Skeletal muscle satellite cell (primary cell): ENCODE measurements at regions not wholly inside any gene's neighbourhood (a gene's known extent, or its start where the extent isn't known, plus 50 kb on each side); places are given as distances from the start of the nearest gene placed in this dataset.

Experiments
- H3K27me3 ChIP-seq: 2 replicates; pipeline ENCODE4 v1.7.0; 2013; ENCODE audit warnings: low read length; ENCODE audit not compliant: control insufficient read depth, insufficient read depth
- H3K36me3 ChIP-seq: 2 replicates; pipeline ENCODE4 v1.7.0; 2013; ENCODE audit warnings: mild to moderate bottlenecking, control low read depth, low read length; ENCODE audit not compliant: insufficient read depth
- H3K4me1 ChIP-seq: 2 replicates; pipeline ENCODE4 v1.7.0; 2013; ENCODE audit warnings: low read length; ENCODE audit not compliant: control insufficient read depth, insufficient read depth
- H3K4me2 ChIP-seq: 2 replicates; pipeline ENCODE4 v1.7.0; 2013; ENCODE audit warnings: mild to moderate bottlenecking, low read length
- H3K4me3 ChIP-seq: 2 replicates; pipeline ENCODE4 v1.7.0; 2013; ENCODE audit warnings: low read length
- H3K9ac ChIP-seq: 2 replicates; pipeline ENCODE4 v1.7.0; 2013; ENCODE audit warnings: mild to moderate bottlenecking, low read depth, low read length, moderate library complexity
- H3K9me3 ChIP-seq: replicated peaks from 2 replicates; pipeline ENCODE4 v1.7.0; 2013; ENCODE audit warnings: mild to moderate bottlenecking, control low read depth, low read length

- H3K9me3 ChIP-seq = no peaks in the 10 kb centered on the region
- H3K4me3 ChIP-seq = no peak overlapping the region
- no peaks in the 10 kb centered on the region for H3K27me3 ChIP-seq
- no peak overlapping the region for H3K9ac ChIP-seq
- H3K4me2 ChIP-seq = no peak overlapping the region
- no peaks in the 10 kb centered on the region for H3K4me1 ChIP-seq
- no peaks in the 10 kb centered on the region for H3K36me3 ChIP-seq
Observed at GRCh38 chr2:83172841-83173240, 1286.2 kb downstream of the SUCLG1 start.

GRCh38 chr2:83168377-83168776 lies 1290.7 kb downstream of the SUCLG1 start:
- Histone ChIP-seq H3K4me2 (no peak overlapping the region), H3K4me1 (no peaks in the 10 kb centered on the region), H3K27me3 (no peaks in the 10 kb centered on the region), H3K9me3 (no peaks in the 10 kb centered on the region), H3K4me3 (no peak overlapping the region), H3K36me3 (no peaks in the 10 kb centered on the region), H3K9ac (no peak overlapping the region)

- Histone ChIP-seq H3K4me3 (no peak overlapping the region), H3K9ac (no peak overlapping the region), H3K4me1 (no peaks in the 10 kb centered on the region), H3K27me3 (no peaks in the 10 kb centered on the region), H3K4me2 (no peak overlapping the region), H3K36me3 (no peaks in the 10 kb centered on the region), H3K9me3 (no peaks in the 10 kb centered on the region)
Observed at GRCh38 chr2:83162421-83162820, 1296.7 kb downstream of the SUCLG1 start.

DNA sequence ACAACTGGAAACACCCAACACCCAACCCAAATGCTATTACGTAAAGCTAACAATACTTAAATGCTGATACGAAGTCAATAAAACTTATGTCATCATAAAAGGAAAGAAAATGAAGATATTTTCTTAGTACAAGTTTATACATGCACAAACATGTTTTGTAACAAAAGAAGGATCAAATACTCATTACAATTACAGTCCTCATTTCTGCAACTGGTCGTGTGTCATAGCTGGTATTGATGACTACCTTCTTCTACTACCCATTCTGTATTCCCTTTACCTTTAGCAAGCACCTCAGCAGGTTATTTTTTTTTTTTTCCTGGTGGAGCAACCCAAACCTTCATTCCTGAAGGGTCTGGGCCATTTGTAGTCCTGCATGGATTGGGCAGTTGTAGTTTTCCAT lies 1298.5 kb downstream of the SUCLG1 start:
- no peak overlapping the region for H3K4me2 ChIP-seq
- no peaks in the 10 kb centered on the region for H3K4me1 ChIP-seq
- H3K27me3 ChIP-seq = no peaks in the 10 kb centered on the region
- H3K9ac ChIP-seq = no peak overlapping the region
- H3K4me3 ChIP-seq = no peak overlapping the region
- H3K36me3 ChIP-seq = no peaks in the 10 kb centered on the region
- no peaks in the 10 kb centered on the region for H3K9me3 ChIP-seq

DNA sequence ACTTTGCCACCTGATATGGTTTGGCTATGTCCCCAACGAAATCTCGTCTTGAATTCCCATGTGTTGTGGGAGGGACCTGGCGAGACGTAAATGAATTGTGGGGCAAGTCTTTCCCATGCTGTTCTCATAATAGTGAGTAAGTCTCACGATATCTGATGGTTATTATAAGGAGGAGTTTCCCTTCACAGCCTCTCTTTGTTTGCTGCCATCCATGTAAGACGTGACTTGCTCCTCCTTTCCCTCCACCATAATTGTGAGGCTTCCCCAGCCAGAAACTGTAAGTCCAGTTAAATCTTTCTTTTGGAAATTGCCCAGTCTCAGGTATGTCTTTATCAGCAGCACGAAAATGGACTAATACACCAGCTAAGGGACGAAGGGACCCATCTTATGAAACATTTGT lies 1303.3 kb downstream of the SUCLG1 start:
- Histone ChIP-seq H3K4me1 (no peaks in the 10 kb centered on the region), H3K27me3 (no peaks in the 10 kb centered on the region), H3K4me2 (no peak overlapping the region), H3K4me3 (no peak overlapping the region), H3K9me3 (no peaks in the 10 kb centered on the region), H3K9ac (no peak overlapping the region), H3K36me3 (no peaks in the 10 kb centered on the region)

GRCh38 chr2:83143946-83144345 lies 1315.1 kb downstream of the SUCLG1 start:
- no peak overlapping the region for H3K9ac ChIP-seq
- H3K4me1 ChIP-seq = no peaks in the 10 kb centered on the region
- H3K4me3 ChIP-seq = no peak overlapping the region
- H3K27me3 ChIP-seq = no peaks in the 10 kb centered on the region
- H3K9me3 ChIP-seq = no peaks in the 10 kb centered on the region
- H3K4me2 ChIP-seq = no peak overlapping the region
- H3K36me3 ChIP-seq = no peaks in the 10 kb centered on the region

DNA sequence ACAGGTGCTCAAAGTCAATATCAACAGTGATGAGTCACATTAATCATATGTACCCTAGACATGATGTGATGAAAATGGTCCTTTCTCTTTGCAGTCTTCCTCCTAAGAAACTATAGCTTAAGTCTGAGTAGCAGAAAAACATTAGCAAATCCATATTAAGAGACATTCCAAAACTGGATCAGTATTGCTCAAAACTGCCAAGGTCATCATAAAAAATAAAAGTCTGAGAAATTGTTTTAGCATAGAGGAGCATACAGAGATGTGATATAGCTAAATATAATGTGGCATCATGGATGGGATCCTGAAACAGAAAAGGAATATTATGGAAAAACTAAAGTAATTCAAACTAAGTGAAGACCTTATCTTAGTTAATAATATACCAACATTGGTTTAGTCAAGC lies 1316.1 kb downstream of the SUCLG1 start:
- Histone ChIP-seq H3K27me3 (no peaks in the 10 kb centered on the region), H3K9me3 (no peaks in the 10 kb centered on the region), H3K4me2 (no peak overlapping the region), H3K9ac (no peak overlapping the region), H3K4me3 (no peak overlapping the region), H3K4me1 (no peaks in the 10 kb centered on the region), H3K36me3 (no peaks in the 10 kb centered on the region)

- H3K9ac ChIP-seq = no peak overlapping the region
- H3K36me3 ChIP-seq = no peaks in the 10 kb centered on the region
- no peaks in the 10 kb centered on the region for H3K27me3 ChIP-seq
- no peak overlapping the region for H3K4me3 ChIP-seq
- no peak overlapping the region for H3K4me2 ChIP-seq
- no peaks in the 10 kb centered on the region for H3K4me1 ChIP-seq
- H3K9me3 ChIP-seq = no peaks in the 10 kb centered on the region
Observed at GRCh38 chr2:83115606-83116005, 1343.5 kb downstream of the SUCLG1 start.

DNA sequence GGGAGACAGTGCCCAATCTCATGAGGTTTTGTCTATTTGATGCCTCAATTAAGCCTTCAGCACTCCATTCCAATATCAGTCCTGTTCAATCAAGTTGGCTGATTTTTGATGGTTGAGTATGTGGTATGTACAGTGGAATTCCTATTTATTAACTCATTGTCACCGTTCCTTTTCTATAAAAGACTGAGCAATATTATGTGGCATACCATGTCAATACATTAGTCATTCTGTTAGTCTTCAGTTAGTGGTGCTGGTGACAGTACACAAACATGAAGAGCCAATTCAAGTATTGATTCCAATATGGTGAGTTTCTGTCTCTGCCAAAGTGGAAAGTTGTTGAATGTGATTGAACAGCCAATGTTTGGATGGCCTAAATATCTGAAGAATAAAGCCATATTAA lies 1343.9 kb downstream of the SUCLG1 start:
- Histone ChIP-seq H3K4me1 (no peaks in the 10 kb centered on the region), H3K9me3 (no peaks in the 10 kb centered on the region), H3K27me3 (no peaks in the 10 kb centered on the region), H3K4me2 (no peak overlapping the region), H3K36me3 (no peaks in the 10 kb centered on the region), H3K9ac (no peak overlapping the region), H3K4me3 (no peak overlapping the region)

- no peaks in the 10 kb centered on the region for H3K4me1 ChIP-seq
- no peak overlapping the region for H3K4me3 ChIP-seq
- no peaks in the 10 kb centered on the region for H3K9me3 ChIP-seq
- no peaks in the 10 kb centered on the region for H3K27me3 ChIP-seq
- no peaks in the 10 kb centered on the region for H3K36me3 ChIP-seq
- no peak overlapping the region for H3K4me2 ChIP-seq
- no peak overlapping the region for H3K9ac ChIP-seq
Observed at GRCh38 chr2:83113953-83114352, 1345.1 kb downstream of the SUCLG1 start.

- H3K4me1 ChIP-seq = no peaks in the 10 kb centered on the region
- H3K4me2 ChIP-seq = no peak overlapping the region
- H3K36me3 ChIP-seq = no peaks in the 10 kb centered on the region
- H3K9ac ChIP-seq = no peak overlapping the region
- no peaks in the 10 kb centered on the region for H3K27me3 ChIP-seq
- H3K9me3 ChIP-seq = no peaks in the 10 kb centered on the region
- no peak overlapping the region for H3K4me3 ChIP-seq
Observed at GRCh38 chr2:83112858-83113257, 1346.2 kb downstream of the SUCLG1 start.

- H3K9me3 ChIP-seq = no peaks in the 10 kb centered on the region
- no peak overlapping the region for H3K4me2 ChIP-seq
- H3K27me3 ChIP-seq = no peaks in the 10 kb centered on the region
- peaks cover 7% of the 10 kb centered on the region for H3K4me1 ChIP-seq
- H3K36me3 ChIP-seq = no peaks in the 10 kb centered on the region
- no peak overlapping the region for H3K4me3 ChIP-seq
- no peak overlapping the region for H3K9ac ChIP-seq
Observed at GRCh38 chr2:83109284-83109683, 1349.8 kb downstream of the SUCLG1 start.
